ENCODE measurements at regions not wholly inside any gene's neighbourhood (a gene's known extent, or its start where the extent isn't known, plus 50 kb on each side); places are given as distances from the start of the nearest gene placed in this dataset.

DNA sequence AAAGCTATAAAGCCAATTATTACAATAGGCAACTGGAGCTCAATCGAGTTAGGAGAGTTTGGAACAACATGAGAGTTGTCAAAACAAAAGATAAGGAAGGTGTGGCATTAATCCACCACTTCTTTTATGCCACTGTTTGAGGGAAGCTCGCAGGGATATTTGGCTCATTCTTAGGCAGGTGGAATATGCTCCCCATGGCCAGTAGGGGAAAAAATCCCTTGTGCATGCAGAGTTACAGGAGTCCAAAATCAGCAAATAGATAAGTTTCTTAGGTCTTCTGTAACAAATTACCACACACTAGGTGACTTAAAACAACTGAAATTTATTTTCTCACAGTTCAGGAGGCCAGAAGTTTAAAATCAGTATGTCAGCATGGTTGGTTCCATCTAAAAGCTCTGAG lies 135.4 kb upstream of the SYNPR start:
- TF ChIP-seq, protein P1, sequence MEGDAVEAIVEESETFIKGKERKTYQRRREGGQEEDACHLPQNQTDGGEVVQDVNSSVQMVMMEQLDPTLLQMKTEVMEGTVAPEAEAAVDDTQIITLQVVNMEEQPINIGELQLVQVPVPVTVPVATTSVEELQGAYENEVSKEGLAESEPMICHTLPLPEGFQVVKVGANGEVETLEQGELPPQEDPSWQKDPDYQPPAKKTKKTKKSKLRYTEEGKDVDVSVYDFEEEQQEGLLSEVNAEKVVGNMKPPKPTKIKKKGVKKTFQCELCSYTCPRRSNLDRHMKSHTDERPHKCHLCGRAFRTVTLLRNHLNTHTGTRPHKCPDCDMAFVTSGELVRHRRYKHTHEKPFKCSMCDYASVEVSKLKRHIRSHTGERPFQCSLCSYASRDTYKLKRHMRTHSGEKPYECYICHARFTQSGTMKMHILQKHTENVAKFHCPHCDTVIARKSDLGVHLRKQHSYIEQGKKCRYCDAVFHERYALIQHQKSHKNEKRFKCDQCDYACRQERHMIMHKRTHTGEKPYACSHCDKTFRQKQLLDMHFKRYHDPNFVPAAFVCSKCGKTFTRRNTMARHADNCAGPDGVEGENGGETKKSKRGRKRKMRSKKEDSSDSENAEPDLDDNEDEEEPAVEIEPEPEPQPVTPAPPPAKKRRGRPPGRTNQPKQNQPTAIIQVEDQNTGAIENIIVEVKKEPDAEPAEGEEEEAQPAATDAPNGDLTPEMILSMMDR (IDR thresholded peaks at IDR 0.05) = no peak

DNA sequence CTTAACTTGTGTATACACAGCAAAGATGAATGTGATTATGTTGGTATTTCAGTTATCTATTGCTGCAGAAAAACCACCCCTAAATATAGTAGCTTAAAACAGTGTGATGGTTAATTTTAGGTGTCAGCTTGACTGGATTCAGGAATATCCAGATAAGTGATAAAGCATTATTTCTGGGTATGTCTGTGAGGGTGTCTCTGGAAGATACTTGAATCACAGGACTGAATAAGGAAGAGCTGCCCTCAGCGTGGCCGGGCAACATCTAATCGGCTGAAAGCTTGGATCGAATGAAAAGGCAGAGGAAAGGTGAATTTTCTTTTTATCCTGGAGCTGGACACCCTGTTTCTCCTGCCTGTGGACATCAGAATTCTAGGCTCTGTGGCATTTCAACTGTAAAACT lies 132.0 kb upstream of the SYNPR start:
- TF ChIP-seq, protein P1 (IDR thresholded peaks at IDR 0.05) = no peak

DNA sequence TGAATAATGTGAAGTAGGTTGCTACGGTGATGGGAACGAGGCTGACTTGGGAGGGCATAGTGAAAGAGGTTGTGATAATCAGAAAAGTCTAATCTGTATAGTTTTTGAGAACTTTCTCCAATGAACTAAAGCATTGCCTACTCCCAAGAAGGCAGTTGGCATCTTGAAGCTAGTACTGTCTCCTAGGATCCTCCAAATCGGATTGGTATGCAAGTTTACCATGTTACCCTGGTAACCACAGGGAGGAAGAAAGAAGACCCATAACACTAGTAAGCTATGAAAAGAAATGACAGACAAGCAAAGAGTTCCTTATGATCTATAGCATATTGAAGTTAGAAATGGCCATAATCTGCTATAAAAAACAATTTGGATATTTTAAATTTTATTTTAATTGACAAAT lies 127.2 kb upstream of the SYNPR start:
- TF ChIP-seq, protein P1 (IDR thresholded peaks at IDR 0.05) = no peak

DNA sequence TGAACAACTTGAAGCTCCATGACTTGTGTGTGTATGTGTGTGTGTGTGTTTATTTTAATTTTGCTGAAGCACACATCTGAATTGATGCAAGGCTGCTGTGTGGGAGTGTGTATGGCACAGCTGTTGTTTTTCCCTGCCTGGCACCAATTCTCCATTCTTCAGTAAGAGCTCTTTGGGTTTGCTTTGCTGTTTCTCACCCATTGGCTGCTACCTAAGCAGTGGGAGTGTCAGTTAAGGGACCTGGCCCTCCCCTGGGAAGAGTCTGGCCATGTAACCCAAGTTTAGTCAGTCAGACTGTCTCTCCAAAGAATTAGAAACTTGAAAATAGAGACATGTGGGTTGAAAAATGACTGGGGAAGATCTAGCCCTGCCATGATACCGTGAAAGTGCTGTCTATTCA lies 126.2 kb upstream of the SYNPR start:
- TF ChIP-seq, protein P1 (IDR thresholded peaks at IDR 0.05) = no peak

DNA sequence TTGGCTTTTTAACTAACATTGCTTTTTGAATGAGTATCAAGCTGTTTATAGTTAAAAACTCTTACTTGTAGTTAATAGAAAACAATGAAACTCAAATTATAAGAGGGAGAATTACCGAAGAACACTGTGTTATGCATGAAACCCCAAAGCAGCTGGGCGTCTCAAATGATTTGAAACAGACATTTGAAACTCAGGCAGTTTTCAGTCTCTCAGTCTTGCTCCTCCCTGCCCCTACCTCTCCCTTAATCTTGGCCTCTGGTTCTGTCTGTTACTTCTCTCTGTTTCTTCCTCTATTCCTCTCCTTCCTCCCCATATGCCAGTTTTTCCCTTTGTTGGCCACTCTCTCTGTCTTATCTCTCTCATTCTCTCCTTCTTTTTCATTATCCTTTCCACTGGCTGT lies 118.3 kb upstream of the SYNPR start:
- TF ChIP-seq, protein P1 (IDR thresholded peaks at IDR 0.05) = no peak

DNA sequence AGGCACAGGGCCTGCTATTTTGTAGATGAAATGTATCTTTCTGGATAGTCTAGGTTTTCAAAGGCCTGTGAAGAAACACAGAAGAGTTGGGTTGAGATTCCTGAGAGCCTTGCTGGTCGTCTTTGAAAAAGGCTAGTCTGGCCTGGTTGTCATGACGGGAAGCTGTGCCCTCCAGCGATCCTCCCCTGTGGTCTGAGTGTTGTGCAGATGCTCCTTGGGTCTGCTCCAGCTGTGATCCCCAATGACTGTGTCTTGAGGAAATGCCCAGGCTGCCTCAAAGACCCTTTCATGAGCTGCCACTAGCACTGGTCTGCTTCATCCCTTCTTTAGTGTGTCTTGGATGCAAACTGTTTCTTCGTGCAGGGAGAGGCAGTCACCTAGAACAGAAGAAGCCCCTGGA lies 111.0 kb upstream of the SYNPR start:
- TF ChIP-seq, protein P1 (IDR thresholded peaks at IDR 0.05) = no peak

DNA sequence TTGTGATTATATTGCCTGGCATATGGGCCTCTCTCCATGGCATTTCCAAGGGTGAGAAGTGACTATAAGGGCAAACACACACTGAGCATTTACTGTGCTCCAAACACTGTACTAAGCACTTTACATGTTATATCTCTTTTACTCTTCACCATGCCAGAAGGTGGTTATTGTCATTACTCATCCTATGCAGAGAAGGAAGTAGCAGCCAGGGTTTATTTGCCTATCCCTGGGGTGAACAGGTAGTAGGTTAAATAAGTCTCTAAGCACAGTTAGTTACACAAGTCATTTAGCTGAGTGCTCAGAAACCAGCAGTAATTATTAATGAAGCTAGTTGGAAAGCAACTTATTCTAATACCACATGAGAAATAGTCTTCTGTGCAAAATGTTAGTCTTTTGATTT lies 109.9 kb upstream of the SYNPR start:
- TF ChIP-seq, protein P1 (IDR thresholded peaks at IDR 0.05) = no peak

DNA sequence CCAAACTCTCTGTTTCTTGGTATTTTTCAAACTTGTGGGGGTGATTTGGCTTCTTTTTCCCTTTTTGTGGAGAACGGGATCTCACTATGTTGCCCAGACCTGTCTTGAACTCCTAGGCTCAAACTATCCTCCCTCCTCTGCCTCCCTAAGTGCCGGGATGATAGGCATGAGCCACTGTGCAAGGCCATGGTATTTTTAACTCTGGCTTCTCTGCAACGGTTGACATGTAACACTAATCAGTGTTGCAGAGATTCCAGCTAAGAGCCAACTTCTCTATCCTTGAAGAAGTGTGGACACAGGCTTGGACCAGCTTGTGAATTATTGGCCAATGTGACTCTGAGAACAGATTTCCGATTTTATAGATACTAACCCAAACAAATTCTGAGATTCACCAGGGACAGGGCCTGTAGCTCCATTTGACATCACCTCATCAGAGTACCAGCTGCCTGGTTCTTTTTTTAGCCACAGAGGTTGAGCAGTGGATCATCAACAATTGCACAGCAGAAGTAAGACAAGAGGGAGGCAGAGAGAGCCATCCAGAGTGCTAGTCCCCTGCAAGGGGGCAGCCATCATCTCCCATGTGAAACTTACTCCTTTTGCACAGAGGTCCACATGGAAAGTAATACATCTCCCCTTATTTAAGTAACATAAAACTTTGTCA lies 98.1 kb upstream of the SYNPR start:
- TF ChIP-seq, protein P1 (IDR thresholded peaks at IDR 0.05) = no peak
